WTC11 (cell line): ENCODE measurements at regions not wholly inside any gene's neighbourhood (a gene's known extent, or its start where the extent isn't known, plus 50 kb on each side); places are given as distances from the start of the nearest gene placed in this dataset.
A peak's percentile ranks its signal among the peaks of the same experiment; 100 is the strongest.

ENCODE experiments used
- ATAC-seq: fragments of 200-7000 bp; cut with Tn5 transposase; 2 replicates; pipeline ENCODE4 v1.10.0; 2021; ENCODE audit warnings: mild to moderate bottlenecking, moderate library complexity
- CTCF ChIA-PET: fragments of 300-600 bp; sonication (Branson Sonifier 250); formaldehyde crosslinking; loops from one replicate; lab custom pipeline; 2021; ENCODE audit warnings: antibody characterized with exemption; lab: Charles Lee
- POLR2A ChIA-PET: fragments of 350-600 bp; sonication (Branson Sonifier 250); formaldehyde crosslinking; loops from one replicate; lab custom pipeline; 2021; ENCODE audit warnings: antibody characterized with exemption; lab: Charles Lee
- DNase-seq: peaks from one replicate; pipeline ENCODE4 v3.0.0; 2021; ENCODE audit warnings: low spot score
- H3K27ac Mint-ChIP-seq: 2 replicates; pipeline ENCODE4 v1.8.0; 2021; ENCODE audit warnings: mixed read lengths
- H3K27me3 Mint-ChIP-seq: 2 replicates; pipeline ENCODE4 v1.8.0; 2021; ENCODE audit warnings: low read depth, mild to moderate bottlenecking, moderate library complexity, mixed read lengths
- H3K36me3 Mint-ChIP-seq: 2 replicates; pipeline ENCODE4 v1.8.0; 2021; ENCODE audit warnings: mixed read lengths
- H3K4me1 Mint-ChIP-seq: 2 replicates; pipeline ENCODE4 v1.8.0; 2022; ENCODE audit warnings: mixed read lengths
- H3K4me3 Mint-ChIP-seq: 2 replicates; pipeline ENCODE4 v1.8.0; 2021; ENCODE audit warnings: mild to moderate bottlenecking, moderate library complexity, mixed read lengths
- H3K9me3 Mint-ChIP-seq: 2 replicates; pipeline ENCODE4 v1.8.0; 2021; ENCODE audit warnings: mixed read lengths
- CBFB ChIP-seq: sonication (generic); formaldehyde crosslinking; IDR thresholded peaks from 2 replicates; pipeline ENCODE4 v1.8.1; 2022; ENCODE audit warnings: mild to moderate bottlenecking, low read depth, missing genetic modification reagents
- ESRRA ChIP-seq: sonication (generic); formaldehyde crosslinking; IDR thresholded peaks from 2 replicates; pipeline ENCODE4 v1.8.1; 2022; ENCODE audit warnings: mild to moderate bottlenecking, missing genetic modification reagents, borderline replicate concordance
- KAT7 ChIP-seq: sonication (generic); formaldehyde crosslinking; IDR thresholded peaks from 2 replicates; pipeline ENCODE4 v1.8.1; 2023; ENCODE audit warnings: missing genetic modification reagents, mild to moderate bottlenecking, borderline replicate concordance
- NR1H2 ChIP-seq: sonication (generic); formaldehyde crosslinking; IDR thresholded peaks from 2 replicates; pipeline ENCODE4 v1.9.0; 2021; ENCODE audit warnings: mild to moderate bottlenecking, moderate library complexity, missing genetic modification reagents
- SOX15 ChIP-seq: fragments of 250-450 bp; sonication (Bioruptor Pico); IDR thresholded peaks from 2 replicates; pipeline ENCODE4 v1.9.0; 2021; ENCODE audit warnings: mild to moderate bottlenecking
- TEAD4 ChIP-seq: sonication (generic); formaldehyde crosslinking; IDR thresholded peaks from 2 replicates; pipeline ENCODE4 v1.8.0; 2022; ENCODE audit warnings: mild to moderate bottlenecking, missing genetic modification reagents
- ZNF232 ChIP-seq: sonication (generic); formaldehyde crosslinking; IDR thresholded peaks from 2 replicates; pipeline ENCODE4 v1.8.0; 2022; ENCODE audit warnings: mild to moderate bottlenecking, missing genetic modification reagents
- ZNF396 ChIP-seq: fragments of 250-450 bp; sonication (Bioruptor Pico); IDR thresholded peaks from 2 replicates; pipeline ENCODE4 v1.8.0; 2021; ENCODE audit warnings: mild to moderate bottlenecking, moderate library complexity, borderline replicate concordance
- TF ChIP-seq, protein P1 (sequence below): sonication (generic); formaldehyde crosslinking; conservative IDR thresholded peaks from 2 replicates; pipeline ENCODE4 v1.8.1; 2023; ENCODE audit warnings: mild to moderate bottlenecking, low read depth, missing genetic modification reagents, moderate library complexity
- TF ChIP-seq, protein P2 (sequence below): sonication (generic); formaldehyde crosslinking; IDR thresholded peaks from 2 replicates; pipeline ENCODE4 v1.8.0; 2022; ENCODE audit warnings: mild to moderate bottlenecking, missing genetic modification reagents
- TF ChIP-seq, protein P3 (sequence below): sonication (generic); formaldehyde crosslinking; IDR thresholded peaks from 2 replicates; pipeline ENCODE4 v1.8.1; 2023; ENCODE audit warnings: mild to moderate bottlenecking, missing genetic modification reagents, borderline replicate concordance
- TF ChIP-seq, protein P4 (sequence below): sonication (generic); formaldehyde crosslinking; IDR thresholded peaks from 2 replicates; pipeline ENCODE4 v1.8.0; 2023; ENCODE audit warnings: mild to moderate bottlenecking, missing genetic modification reagents
- TF ChIP-seq, protein P5 (sequence below): fragments of 250-450 bp; sonication (Bioruptor Pico); IDR thresholded peaks from 2 replicates; pipeline ENCODE4 v1.9.0; 2021; ENCODE audit warnings: mild to moderate bottlenecking
- TF ChIP-seq, protein P6 (sequence below): sonication (generic); formaldehyde crosslinking; IDR thresholded peaks from 2 replicates; pipeline ENCODE4 v1.8.1; 2022; ENCODE audit warnings: missing genetic modification reagents, borderline replicate concordance
- TF ChIP-seq, protein P7 (sequence below): sonication (generic); formaldehyde crosslinking; conservative IDR thresholded peaks from 2 replicates; pipeline ENCODE4 v1.8.1; 2022; ENCODE audit warnings: mild to moderate bottlenecking, missing genetic modification reagents

DNA sequence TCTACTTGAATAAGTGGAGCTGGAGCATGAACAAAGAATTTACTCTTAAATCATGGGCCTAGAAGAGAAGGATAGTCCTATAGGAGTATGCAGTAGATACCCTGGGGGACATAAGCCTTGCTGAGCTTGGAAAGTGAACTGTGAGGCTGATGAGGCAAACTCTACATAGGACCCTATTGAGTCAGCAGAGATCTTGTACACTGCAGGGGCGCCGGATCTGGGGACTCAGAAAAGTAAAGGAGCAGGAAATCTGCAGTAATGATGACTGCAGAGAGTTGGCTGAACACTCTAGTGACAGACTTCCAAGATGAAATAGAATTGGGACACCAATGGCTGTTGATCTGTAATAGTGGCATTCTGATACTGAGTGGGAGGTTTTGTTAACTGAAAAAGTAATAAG is 543.7 kb downstream of the XIRP2 start:
- peak; percentile 56 for ATAC-seq
- Mint-ChIP-seq H3K4me1 (peaks cover 17% of the 10 kb centered on the region), H3K4me3 (no peak overlapping the region), H3K27ac (no peak overlapping the region), H3K27me3 (no peaks in the 10 kb centered on the region), H3K9me3 (peaks cover 2% of the 10 kb centered on the region), H3K36me3 (peaks cover 6% of the 10 kb centered on the region; the same call in 1 of the 2 replicates)
- CTCF ChIA-PET = no interaction called here
- DNase-seq = no peak
- POLR2A ChIA-PET = no interaction called here
- TF ChIP-seq, protein P1, sequence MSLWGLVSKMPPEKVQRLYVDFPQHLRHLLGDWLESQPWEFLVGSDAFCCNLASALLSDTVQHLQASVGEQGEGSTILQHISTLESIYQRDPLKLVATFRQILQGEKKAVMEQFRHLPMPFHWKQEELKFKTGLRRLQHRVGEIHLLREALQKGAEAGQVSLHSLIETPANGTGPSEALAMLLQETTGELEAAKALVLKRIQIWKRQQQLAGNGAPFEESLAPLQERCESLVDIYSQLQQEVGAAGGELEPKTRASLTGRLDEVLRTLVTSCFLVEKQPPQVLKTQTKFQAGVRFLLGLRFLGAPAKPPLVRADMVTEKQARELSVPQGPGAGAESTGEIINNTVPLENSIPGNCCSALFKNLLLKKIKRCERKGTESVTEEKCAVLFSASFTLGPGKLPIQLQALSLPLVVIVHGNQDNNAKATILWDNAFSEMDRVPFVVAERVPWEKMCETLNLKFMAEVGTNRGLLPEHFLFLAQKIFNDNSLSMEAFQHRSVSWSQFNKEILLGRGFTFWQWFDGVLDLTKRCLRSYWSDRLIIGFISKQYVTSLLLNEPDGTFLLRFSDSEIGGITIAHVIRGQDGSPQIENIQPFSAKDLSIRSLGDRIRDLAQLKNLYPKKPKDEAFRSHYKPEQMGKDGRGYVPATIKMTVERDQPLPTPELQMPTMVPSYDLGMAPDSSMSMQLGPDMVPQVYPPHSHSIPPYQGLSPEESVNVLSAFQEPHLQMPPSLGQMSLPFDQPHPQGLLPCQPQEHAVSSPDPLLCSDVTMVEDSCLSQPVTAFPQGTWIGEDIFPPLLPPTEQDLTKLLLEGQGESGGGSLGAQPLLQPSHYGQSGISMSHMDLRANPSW (CRISPR knock-in tag) = no peak
- no peak for TF ChIP-seq ZNF396 (CRISPR knock-in tag)

DNA sequence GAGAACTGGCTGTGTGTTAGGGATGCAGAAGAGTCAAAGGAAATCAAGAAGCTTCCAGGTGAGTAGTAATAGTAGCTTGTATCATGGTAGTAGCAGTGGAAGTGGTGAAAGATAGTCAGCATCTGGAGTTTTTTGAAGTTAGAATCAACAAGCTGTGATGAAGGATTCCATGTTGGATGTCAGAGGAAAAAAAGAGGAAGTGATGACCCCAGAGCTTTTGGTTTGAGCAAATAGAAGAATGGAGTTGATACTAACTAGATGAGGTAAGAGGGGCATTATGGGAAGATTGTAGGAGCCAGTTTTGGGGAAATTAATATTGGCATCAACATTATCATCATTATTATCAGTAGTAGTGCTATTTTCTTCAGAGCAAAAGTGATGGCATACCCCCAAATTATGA is 542.2 kb downstream of the XIRP2 start:
- Mint-ChIP-seq H3K4me3 (no peak overlapping the region), H3K36me3 (peaks cover 9% of the 10 kb centered on the region; the same call in 1 of the 2 replicates), H3K4me1 (peaks cover 14% of the 10 kb centered on the region), H3K9me3 (peaks cover 8% of the 10 kb centered on the region), H3K27ac (no peak overlapping the region), H3K27me3 (no peaks in the 10 kb centered on the region)
- ChIA-PET CTCF (no interaction called here), POLR2A (no interaction called here)
- TF ChIP-seq SOX15 (CRISPR knock-in tag) (no peak), CBFB (no peak)
- TF ChIP-seq, protein P2, sequence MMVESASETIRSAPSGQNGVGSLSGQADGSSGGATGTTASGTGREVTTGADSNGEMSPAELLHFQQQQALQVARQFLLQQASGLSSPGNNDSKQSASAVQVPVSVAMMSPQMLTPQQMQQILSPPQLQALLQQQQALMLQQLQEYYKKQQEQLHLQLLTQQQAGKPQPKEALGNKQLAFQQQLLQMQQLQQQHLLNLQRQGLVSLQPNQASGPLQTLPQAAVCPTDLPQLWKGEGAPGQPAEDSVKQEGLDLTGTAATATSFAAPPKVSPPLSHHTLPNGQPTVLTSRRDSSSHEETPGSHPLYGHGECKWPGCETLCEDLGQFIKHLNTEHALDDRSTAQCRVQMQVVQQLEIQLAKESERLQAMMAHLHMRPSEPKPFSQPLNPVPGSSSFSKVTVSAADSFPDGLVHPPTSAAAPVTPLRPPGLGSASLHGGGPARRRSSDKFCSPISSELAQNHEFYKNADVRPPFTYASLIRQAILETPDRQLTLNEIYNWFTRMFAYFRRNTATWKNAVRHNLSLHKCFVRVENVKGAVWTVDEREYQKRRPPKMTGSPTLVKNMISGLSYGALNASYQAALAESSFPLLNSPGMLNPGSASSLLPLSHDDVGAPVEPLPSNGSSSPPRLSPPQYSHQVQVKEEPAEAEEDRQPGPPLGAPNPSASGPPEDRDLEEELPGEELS (CRISPR knock-in tag) = no peak
- ATAC-seq = no peak
- no peak for DNase-seq

DNA sequence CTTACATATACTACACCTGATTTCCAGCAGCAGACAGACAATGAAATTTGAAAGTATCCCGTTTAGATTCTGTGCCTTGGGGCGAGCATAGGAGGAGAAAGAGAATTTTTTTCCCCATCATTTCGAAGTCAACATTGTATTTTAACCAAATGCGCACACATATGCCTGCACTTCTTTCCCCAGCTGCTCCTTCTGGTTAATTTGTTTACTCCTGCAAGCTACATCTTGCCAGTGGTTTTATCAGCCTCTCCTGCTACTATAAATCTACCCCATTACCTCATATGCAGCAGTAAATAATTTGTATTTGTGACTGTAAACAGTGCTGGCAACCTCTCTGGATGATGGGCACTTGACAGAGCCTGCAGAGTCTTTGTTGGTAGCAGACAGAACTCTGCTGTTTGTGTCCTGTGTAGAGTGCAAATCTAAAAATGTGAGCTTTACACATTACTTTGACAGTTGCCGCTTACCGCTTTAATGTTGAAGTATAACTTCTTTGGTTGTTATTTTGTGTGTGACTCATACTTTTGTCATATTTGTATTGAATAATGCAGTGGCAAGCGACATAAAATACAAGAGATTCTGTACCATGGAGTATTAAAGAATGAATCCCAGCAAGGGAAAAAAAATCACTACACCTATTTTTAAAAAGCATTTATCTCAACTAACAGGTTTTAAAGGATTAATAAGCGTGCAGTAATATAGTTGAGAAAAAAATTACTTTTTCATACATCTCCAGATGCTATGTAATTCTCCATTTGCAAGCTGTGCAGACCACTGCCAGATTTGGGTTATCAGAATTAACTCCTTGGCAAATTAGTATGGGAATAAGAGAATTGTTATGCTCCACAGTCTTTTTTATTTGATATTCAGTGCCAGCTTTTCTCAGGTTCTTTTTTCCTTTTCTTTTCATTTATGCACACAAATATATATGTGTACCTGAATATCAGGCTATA is 536.8 kb downstream of the XIRP2 start:
- H3K27me3 Mint-ChIP-seq = no peaks in the 10 kb centered on the region
- TF ChIP-seq, protein P3, sequence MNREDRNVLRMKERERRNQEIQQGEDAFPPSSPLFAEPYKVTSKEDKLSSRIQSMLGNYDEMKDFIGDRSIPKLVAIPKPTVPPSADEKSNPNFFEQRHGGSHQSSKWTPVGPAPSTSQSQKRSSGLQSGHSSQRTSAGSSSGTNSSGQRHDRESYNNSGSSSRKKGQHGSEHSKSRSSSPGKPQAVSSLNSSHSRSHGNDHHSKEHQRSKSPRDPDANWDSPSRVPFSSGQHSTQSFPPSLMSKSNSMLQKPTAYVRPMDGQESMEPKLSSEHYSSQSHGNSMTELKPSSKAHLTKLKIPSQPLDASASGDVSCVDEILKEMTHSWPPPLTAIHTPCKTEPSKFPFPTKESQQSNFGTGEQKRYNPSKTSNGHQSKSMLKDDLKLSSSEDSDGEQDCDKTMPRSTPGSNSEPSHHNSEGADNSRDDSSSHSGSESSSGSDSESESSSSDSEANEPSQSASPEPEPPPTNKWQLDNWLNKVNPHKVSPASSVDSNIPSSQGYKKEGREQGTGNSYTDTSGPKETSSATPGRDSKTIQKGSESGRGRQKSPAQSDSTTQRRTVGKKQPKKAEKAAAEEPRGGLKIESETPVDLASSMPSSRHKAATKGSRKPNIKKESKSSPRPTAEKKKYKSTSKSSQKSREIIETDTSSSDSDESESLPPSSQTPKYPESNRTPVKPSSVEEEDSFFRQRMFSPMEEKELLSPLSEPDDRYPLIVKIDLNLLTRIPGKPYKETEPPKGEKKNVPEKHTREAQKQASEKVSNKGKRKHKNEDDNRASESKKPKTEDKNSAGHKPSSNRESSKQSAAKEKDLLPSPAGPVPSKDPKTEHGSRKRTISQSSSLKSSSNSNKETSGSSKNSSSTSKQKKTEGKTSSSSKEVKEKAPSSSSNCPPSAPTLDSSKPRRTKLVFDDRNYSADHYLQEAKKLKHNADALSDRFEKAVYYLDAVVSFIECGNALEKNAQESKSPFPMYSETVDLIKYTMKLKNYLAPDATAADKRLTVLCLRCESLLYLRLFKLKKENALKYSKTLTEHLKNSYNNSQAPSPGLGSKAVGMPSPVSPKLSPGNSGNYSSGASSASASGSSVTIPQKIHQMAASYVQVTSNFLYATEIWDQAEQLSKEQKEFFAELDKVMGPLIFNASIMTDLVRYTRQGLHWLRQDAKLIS = no peak
- TF ChIP-seq ZNF232 (CRISPR knock-in tag) = no peak
- TF ChIP-seq, protein P4, sequence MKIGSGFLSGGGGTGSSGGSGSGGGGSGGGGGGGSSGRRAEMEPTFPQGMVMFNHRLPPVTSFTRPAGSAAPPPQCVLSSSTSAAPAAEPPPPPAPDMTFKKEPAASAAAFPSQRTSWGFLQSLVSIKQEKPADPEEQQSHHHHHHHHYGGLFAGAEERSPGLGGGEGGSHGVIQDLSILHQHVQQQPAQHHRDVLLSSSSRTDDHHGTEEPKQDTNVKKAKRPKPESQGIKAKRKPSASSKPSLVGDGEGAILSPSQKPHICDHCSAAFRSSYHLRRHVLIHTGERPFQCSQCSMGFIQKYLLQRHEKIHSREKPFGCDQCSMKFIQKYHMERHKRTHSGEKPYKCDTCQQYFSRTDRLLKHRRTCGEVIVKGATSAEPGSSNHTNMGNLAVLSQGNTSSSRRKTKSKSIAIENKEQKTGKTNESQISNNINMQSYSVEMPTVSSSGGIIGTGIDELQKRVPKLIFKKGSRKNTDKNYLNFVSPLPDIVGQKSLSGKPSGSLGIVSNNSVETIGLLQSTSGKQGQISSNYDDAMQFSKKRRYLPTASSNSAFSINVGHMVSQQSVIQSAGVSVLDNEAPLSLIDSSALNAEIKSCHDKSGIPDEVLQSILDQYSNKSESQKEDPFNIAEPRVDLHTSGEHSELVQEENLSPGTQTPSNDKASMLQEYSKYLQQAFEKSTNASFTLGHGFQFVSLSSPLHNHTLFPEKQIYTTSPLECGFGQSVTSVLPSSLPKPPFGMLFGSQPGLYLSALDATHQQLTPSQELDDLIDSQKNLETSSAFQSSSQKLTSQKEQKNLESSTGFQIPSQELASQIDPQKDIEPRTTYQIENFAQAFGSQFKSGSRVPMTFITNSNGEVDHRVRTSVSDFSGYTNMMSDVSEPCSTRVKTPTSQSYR (CRISPR knock-in tag) = no peak
- TF ChIP-seq SOX15 (CRISPR knock-in tag) = no peak
- no peak for TF ChIP-seq KAT7
- TF ChIP-seq TEAD4 (CRISPR knock-in tag) = no peak
- TF ChIP-seq, protein P5, sequence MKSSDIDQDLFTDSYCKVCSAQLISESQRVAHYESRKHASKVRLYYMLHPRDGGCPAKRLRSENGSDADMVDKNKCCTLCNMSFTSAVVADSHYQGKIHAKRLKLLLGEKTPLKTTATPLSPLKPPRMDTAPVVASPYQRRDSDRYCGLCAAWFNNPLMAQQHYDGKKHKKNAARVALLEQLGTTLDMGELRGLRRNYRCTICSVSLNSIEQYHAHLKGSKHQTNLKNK (CRISPR knock-in tag) = no peak
- TF ChIP-seq, protein P6, sequence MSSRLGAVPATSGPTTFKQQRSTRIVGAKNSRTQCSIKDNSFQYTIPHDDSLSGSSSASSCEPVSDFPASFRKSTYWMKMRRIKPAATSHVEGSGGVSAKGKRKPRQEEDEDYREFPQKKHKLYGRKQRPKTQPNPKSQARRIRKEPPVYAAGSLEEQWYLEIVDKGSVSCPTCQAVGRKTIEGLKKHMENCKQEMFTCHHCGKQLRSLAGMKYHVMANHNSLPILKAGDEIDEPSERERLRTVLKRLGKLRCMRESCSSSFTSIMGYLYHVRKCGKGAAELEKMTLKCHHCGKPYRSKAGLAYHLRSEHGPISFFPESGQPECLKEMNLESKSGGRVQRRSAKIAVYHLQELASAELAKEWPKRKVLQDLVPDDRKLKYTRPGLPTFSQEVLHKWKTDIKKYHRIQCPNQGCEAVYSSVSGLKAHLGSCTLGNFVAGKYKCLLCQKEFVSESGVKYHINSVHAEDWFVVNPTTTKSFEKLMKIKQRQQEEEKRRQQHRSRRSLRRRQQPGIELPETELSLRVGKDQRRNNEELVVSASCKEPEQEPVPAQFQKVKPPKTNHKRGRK = no peak
- TF ChIP-seq ESRRA (CRISPR knock-in tag) = no peak
- TF ChIP-seq NR1H2 = no peak
- no peak for TF ChIP-seq CBFB
- TF ChIP-seq, protein P7, sequence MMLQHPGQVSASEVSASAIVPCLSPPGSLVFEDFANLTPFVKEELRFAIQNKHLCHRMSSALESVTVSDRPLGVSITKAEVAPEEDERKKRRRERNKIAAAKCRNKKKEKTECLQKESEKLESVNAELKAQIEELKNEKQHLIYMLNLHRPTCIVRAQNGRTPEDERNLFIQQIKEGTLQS (CRISPR knock-in tag) = no peak
- ChIA-PET POLR2A (no interaction called here), CTCF (no interaction called here)
- DNase-seq = no peak
- no peak overlapping the region for H3K27ac Mint-ChIP-seq
- H3K4me3 Mint-ChIP-seq = no peak overlapping the region
- no peak for ATAC-seq
- peaks cover 9% of the 10 kb centered on the region; the same call in 1 of the 2 replicates for H3K36me3 Mint-ChIP-seq
- H3K9me3 Mint-ChIP-seq = peaks cover 12% of the 10 kb centered on the region
- H3K4me1 Mint-ChIP-seq = peaks cover 47% of the 10 kb centered on the region
